ENCODE measurements at regions not wholly inside any gene's neighbourhood (a gene's known extent, or its start where the extent isn't known, plus 50 kb on each side); places are given as distances from the start of the nearest gene placed in this dataset.
A peak's percentile ranks its signal among the peaks of the same experiment; 100 is the strongest.
"Not testable (repeated sequence)": the region's sequence is repeated elsewhere in the genome, so short reads cannot be mapped to it uniquely, and the experiment has no call there.

DNA sequence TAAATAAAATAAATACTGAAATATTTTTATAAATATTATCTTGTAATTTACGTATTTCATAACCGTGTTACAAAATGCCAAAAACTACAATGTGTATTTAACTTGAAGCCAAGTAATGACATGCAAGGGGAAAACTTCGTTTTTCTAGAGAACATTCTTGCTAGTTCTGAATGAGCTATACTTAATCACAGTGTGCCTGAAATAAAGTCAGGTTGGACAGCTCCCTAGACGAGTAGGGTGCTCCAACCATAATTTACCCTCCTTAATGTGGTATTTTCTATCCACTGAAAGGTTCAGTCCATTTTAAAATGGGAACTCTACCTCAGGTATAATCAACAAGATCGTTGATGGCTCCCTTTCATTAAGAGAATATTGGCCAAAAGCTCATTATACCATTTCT, 194.5 kb upstream of the AHR start:
- H3K9me3 Mint-ChIP-seq, result peaks cover 4% of the 10 kb centered on the region
- no peak overlapping the region for H3K4me3 Mint-ChIP-seq
- no peaks in the 10 kb centered on the region for H3K4me1 Mint-ChIP-seq
- H3K36me3 Mint-ChIP-seq (ENCODE audit: low read depth), result no peaks in the 10 kb centered on the region
- TF ChIP-seq, protein P1, sequence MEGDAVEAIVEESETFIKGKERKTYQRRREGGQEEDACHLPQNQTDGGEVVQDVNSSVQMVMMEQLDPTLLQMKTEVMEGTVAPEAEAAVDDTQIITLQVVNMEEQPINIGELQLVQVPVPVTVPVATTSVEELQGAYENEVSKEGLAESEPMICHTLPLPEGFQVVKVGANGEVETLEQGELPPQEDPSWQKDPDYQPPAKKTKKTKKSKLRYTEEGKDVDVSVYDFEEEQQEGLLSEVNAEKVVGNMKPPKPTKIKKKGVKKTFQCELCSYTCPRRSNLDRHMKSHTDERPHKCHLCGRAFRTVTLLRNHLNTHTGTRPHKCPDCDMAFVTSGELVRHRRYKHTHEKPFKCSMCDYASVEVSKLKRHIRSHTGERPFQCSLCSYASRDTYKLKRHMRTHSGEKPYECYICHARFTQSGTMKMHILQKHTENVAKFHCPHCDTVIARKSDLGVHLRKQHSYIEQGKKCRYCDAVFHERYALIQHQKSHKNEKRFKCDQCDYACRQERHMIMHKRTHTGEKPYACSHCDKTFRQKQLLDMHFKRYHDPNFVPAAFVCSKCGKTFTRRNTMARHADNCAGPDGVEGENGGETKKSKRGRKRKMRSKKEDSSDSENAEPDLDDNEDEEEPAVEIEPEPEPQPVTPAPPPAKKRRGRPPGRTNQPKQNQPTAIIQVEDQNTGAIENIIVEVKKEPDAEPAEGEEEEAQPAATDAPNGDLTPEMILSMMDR (conservative IDR thresholded peaks at IDR 0.05), result no peak
- no peak for DNase-seq (ENCODE audit: low read depth, low spot score)
- no peaks in the 10 kb centered on the region for H3K27me3 Mint-ChIP-seq (ENCODE audit: low read depth)
- H3K27ac Mint-ChIP-seq (ENCODE audit: unreplicated experiment), result no peak overlapping the region

DNA sequence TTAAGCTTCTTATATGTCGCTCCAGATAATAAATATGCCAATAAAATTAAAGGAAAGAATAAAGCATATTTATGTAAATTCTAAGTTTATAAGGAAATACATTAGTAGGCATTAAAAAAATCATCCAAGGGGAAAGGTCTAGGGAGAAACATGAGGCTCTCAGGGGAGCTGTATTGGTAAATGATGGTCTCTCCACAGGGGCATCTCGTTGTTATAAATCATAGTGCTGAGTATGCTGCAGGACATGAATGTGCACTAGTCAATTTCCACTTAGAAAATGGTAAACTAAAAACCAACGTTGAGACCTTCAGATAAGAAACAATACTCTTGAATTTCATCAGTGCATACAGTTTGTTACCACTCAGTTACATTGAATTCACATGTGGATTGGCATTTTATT, 194.0 kb upstream of the AHR start:
- H3K9me3 Mint-ChIP-seq, result peaks cover 4% of the 10 kb centered on the region
- H3K27me3 Mint-ChIP-seq (ENCODE audit: low read depth), result no peaks in the 10 kb centered on the region
- TF ChIP-seq, protein P1 (conservative IDR thresholded peaks at IDR 0.05), result no peak
- H3K4me1 Mint-ChIP-seq, result no peaks in the 10 kb centered on the region
- DNase-seq (ENCODE audit: low read depth, low spot score), result no peak
- H3K36me3 Mint-ChIP-seq (ENCODE audit: low read depth), result no peaks in the 10 kb centered on the region
- no peak overlapping the region for H3K4me3 Mint-ChIP-seq
- H3K27ac Mint-ChIP-seq (ENCODE audit: unreplicated experiment), result no peak overlapping the region

DNA sequence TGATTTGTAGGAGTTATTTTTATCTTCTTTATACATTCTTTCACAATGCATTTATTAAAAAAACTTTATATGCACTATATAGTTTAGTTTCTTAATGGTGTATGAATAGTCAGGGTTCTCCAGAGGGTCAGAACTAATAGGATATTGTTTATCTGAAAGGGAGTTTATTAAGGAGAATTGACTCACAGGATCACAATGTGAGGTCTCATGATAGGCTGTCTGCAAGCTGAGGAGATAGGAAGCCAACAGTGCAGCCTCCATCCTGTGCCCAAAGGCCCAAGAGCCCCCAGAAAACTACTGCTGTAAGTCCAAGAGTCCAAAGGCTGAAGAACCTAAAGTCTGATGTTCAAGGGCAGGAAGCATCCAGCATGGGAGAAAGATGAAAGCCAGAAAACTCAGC, 192.8 kb upstream of the AHR start:
- Mint-ChIP-seq H3K36me3 (ENCODE audit: low read depth) (no peaks in the 10 kb centered on the region), H3K27ac (ENCODE audit: unreplicated experiment) (peak overlapping the region; percentile 38), H3K9me3 (peaks cover 4% of the 10 kb centered on the region), H3K4me1 (no peaks in the 10 kb centered on the region), H3K4me3 (no peak overlapping the region), H3K27me3 (ENCODE audit: low read depth) (no peaks in the 10 kb centered on the region)
- TF ChIP-seq, protein P1 (conservative IDR thresholded peaks at IDR 0.05), result no peak
- no peak for DNase-seq (ENCODE audit: low read depth, low spot score)

DNA sequence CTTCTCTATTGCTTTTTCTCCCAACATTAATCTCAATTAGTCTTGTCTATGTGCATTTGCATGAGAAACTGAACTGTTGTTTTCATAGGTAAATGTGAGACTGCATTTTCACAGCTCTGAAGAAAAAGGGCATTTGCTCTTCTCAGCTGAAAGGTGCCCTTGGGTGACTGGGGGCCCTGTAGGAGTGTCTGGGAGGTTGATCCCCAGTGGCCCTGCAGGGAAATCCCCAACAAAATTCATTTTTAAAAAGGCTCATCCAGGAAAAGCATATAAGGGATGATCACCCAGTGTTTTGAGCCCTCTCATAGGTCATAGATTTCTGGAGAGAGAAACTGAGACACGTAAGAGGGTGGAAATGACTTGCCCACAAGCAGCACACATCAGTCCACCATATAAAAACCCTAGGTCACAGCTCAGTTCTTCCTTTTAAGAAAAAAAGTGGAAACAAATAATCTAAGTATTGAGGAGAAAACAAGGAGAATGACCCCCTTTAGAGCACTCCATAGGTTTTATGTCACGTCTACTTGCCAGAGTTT, 190.3 kb upstream of the AHR start:
- H3K27me3 Mint-ChIP-seq (ENCODE audit: low read depth), result no peaks in the 10 kb centered on the region
- no peak overlapping the region for H3K4me3 Mint-ChIP-seq
- H3K4me1 Mint-ChIP-seq, result no peaks in the 10 kb centered on the region
- TF ChIP-seq, protein P1 (conservative IDR thresholded peaks at IDR 0.05), result no peak
- H3K36me3 Mint-ChIP-seq (ENCODE audit: low read depth), result no peaks in the 10 kb centered on the region
- no peak for DNase-seq (ENCODE audit: low read depth, low spot score)
- H3K27ac Mint-ChIP-seq (ENCODE audit: unreplicated experiment), result no peak overlapping the region
- H3K9me3 Mint-ChIP-seq, result no peaks in the 10 kb centered on the region

DNA sequence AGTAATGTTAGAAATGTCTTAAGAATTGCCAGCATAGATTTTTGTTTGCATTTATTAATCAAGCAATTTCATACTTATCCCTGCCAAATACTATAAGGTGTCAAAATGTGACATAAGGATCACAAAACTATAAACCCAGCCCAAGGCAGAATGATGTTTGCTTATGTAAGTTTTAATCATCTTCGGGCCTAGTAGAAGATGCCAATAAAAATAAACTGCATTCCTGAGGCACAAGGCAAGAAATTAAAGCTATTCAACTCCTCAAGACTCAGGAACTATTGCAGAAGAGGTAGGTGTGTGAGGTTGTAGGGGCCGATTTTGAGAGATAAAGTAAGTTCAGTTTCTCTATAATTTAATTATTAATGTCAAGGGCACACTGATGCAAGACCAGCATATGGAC, 189.4 kb upstream of the AHR start:
- TF ChIP-seq, protein P1 (conservative IDR thresholded peaks at IDR 0.05), result no peak

DNA sequence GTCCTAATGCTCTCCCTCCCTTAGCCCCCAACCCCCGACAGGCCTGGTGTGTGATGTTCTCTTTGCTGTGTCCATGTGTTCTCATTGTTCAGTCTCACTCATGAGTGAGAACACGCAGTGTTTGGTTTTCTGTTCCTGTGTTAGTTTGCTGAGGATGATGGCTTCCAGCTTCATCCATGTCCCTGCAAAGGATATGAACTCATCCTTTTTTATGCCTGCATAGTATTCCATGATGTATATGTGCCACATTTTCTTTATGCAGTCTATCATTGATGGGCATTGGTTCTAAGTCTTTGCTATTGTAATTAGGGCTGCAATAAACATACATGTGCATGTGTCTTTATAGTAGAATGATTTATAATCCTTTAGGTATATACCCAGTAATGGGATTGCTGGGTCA, 184.7 kb upstream of the AHR start:
- not testable (repeated sequence) for H3K36me3 Mint-ChIP-seq (ENCODE audit: low read depth); H3K27me3 Mint-ChIP-seq (ENCODE audit: low read depth); H3K27ac Mint-ChIP-seq (ENCODE audit: unreplicated experiment); H3K4me3 Mint-ChIP-seq; DNase-seq (ENCODE audit: low read depth, low spot score); H3K9me3 Mint-ChIP-seq; H3K4me1 Mint-ChIP-seq

More for the DNA sequence above, 189.4 kb upstream of the AHR start:
- H3K36me3 Mint-ChIP-seq (ENCODE audit: low read depth), result no peaks in the 10 kb centered on the region
- H3K27me3 Mint-ChIP-seq (ENCODE audit: low read depth), result no peaks in the 10 kb centered on the region
- no peak overlapping the region for H3K4me3 Mint-ChIP-seq
- no peak for DNase-seq (ENCODE audit: low read depth, low spot score)
- no peaks in the 10 kb centered on the region for H3K9me3 Mint-ChIP-seq
- no peak overlapping the region for H3K27ac Mint-ChIP-seq (ENCODE audit: unreplicated experiment)
- no peaks in the 10 kb centered on the region for H3K4me1 Mint-ChIP-seq
